ENCODE measurements at regions not wholly inside any gene's neighbourhood (a gene's known extent, or its start where the extent isn't known, plus 50 kb on each side); places are given as distances from the start of the nearest gene placed in this dataset.
"Not testable (repeated sequence)": the region's sequence is repeated elsewhere in the genome, so short reads cannot be mapped to it uniquely, and the experiment has no call there.

GRCh38 chr11:86732286-86732685 lies 59.9 kb upstream of the ME3 start:
- TF ChIP-seq CTCF (conservative IDR thresholded peaks at IDR 0.05; ENCODE audit: low read depth, low read length); EZH2 (IDR thresholded peaks at IDR 0.05; ENCODE audit: borderline replicate concordance, low read depth, low read length, poor library complexity, severe bottlenecking): not testable (repeated sequence)

Measured in A673 (cell line).